Tibial nerve (tissue), 4 donors: ENCODE measurements at regions not wholly inside any gene's neighbourhood (a gene's known extent, or its start where the extent isn't known, plus 50 kb on each side); places are given as distances from the start of the nearest gene placed in this dataset.

ENCODE experiments used
- DNase-seq, 2 donors: peaks; one replicate each; pipeline ENCODE4 v3.0.0-alpha.2; 2019; ENCODE audit warnings: low spot score in 2 of 2
- H3K27ac ChIP-seq, 4 donors: fragments of 200-600 bp; sonication (generic) in 3 of 4; one replicate each; pipeline ENCODE4 v1.5.1; 2017 to 2019; ENCODE audit warnings: mild to moderate bottlenecking in 1 of 4
- H3K27me3 ChIP-seq, 2 donors: fragments of 200-600 bp; sonication (generic) in 1 of 2; one replicate each; pipeline versions ENCODE4 v1.5.1 to v1.6.0; 2017 to 2019
- H3K36me3 ChIP-seq, 3 donors: fragments of 200-600 bp; sonication (generic); one replicate each; pipeline ENCODE4 v1.5.1; 2018 to 2019
- H3K4me1 ChIP-seq, 4 donors: fragments of 200-600 bp; sonication (generic) in 3 of 4; one replicate each; pipeline ENCODE4 v1.5.1; 2017 to 2019
- H3K4me3 ChIP-seq, 4 donors: fragments of 200-600 bp; sonication (generic) in 3 of 4; one replicate each; pipeline ENCODE4 v1.5.1; 2017 to 2019; ENCODE audit warnings: mild to moderate bottlenecking in 1 of 4, moderate library complexity in 1 of 4
- H3K9me3 ChIP-seq, 4 donors: fragments of 200-600 bp; sonication (generic) in 3 of 4; one replicate each; pipeline ENCODE4 v1.5.1; 2017 to 2019
- CTCF ChIP-seq, 5 experiments: fragments of 200-600 bp in 3 of 5; fragments of 450-650 bp in 2 of 5; sonication (generic) in 3 of 5; IDR thresholded peaks; one replicate each; pipeline ENCODE4 v1.5.1; 2016 to 2019; ENCODE audit warnings: antibody characterized with exemption in 5 of 5, mild to moderate bottlenecking in 3 of 5, moderate library complexity in 2 of 5
- EP300 ChIP-seq, 2 donors: sonication (generic); formaldehyde crosslinking; IDR thresholded peaks; one replicate each; pipeline ENCODE4 v1.6.1; 2017; ENCODE audit warnings: antibody characterized with exemption in 2 of 2, mild to moderate bottlenecking in 1 of 2
- POLR2A ChIP-seq, 2 donors: fragments of 450-650 bp; IDR thresholded peaks; one replicate each; pipeline ENCODE4 v1.6.1; 2017; ENCODE audit warnings: antibody characterized with exemption in 2 of 2, mild to moderate bottlenecking in 2 of 2, moderate library complexity in 2 of 2
- WGBS, 2 donors: methylation state at CpG; one replicate each; pipeline ENCODE4 v1.1.5; 2018; 5-methylcytosine and 5-hydroxymethylcytosine counted together

- peaks cover 0 to 7% (median 0%) of the 10 kb centered on the region in 4 donors for H3K4me1 ChIP-seq
- no peaks in the 10 kb centered on the region for H3K27me3 ChIP-seq
- H3K36me3 ChIP-seq, result no peaks in the 10 kb centered on the region
- 32 to 43% methylated on average over 8 of the region's 8 CpGs for WGBS, 2 donors
- no peak overlapping the region for H3K27ac ChIP-seq
- no peaks in the 10 kb centered on the region for H3K9me3 ChIP-seq
- H3K4me3 ChIP-seq, result no peak overlapping the region
- TF ChIP-seq POLR2A (IDR thresholded peaks at IDR 0.05) (no peak), CTCF (IDR thresholded peaks at IDR 0.05) (no peak), EP300 (IDR thresholded peaks at IDR 0.05) (no peak)
- DNase-seq, result no peak
Observed at GRCh38 chr9:19551124-19551929, 142.5 kb downstream of the ACER2 start.

GRCh38 chr9:19550009-19550408 is 141.2 kb downstream of the ACER2 start:
- Histone ChIP-seq H3K9me3 (peaks cover 0 to under 1% (median 0%) of the 10 kb centered on the region in 4 donors), H3K27me3 (no peaks in the 10 kb centered on the region), H3K4me1 (peaks cover 0 to 7% (median 0%) of the 10 kb centered on the region in 4 donors), H3K36me3 (no peaks in the 10 kb centered on the region), H3K27ac (no peak overlapping the region), H3K4me3 (no peak overlapping the region)
- no peak for TF ChIP-seq POLR2A (IDR thresholded peaks at IDR 0.05)
- TF ChIP-seq CTCF (IDR thresholded peaks at IDR 0.05), result no peak
- TF ChIP-seq EP300 (IDR thresholded peaks at IDR 0.05), result no peak
- WGBS, 2 donors, result 83 to 84% methylated on average over 7 of the region's 7 CpGs
- DNase-seq, result no peak

DNA sequence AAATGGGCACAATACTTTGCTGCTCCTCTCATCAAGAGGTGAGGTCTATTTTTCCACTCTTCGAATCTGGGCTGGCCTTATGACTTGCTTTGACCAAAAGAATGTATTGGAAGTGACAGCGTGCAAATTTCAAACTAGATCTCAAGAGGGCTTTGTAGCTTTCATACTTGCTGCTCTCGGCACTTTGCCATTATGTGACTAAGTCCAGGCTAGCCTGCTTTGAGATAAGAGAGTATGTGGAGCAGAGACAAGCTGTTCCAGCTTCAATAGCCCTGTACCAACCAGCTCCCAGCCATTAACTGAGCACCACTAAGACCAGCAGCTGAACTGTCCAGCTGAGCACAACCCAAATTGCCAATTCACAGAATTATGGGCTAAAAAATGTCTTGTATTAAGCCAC is 124.6 kb downstream of the ACER2 start:
- TF ChIP-seq EP300 (IDR thresholded peaks at IDR 0.05) (no peak), CTCF (IDR thresholded peaks at IDR 0.05) (no peak), POLR2A (IDR thresholded peaks at IDR 0.05) (no peak)
- no peaks in the 10 kb centered on the region for H3K4me1 ChIP-seq
- H3K27me3 ChIP-seq, result no peaks in the 10 kb centered on the region
- DNase-seq, result no peak
- WGBS, 2 donors, result 76 to 80% methylated on average over 3 of the region's 3 CpGs
- no peaks in the 10 kb centered on the region for H3K36me3 ChIP-seq
- H3K27ac ChIP-seq, result no peak overlapping the region
- H3K9me3 ChIP-seq, result peaks cover 0 to 6% (median 0%) of the 10 kb centered on the region in 4 donors
- no peak overlapping the region for H3K4me3 ChIP-seq

GRCh38 chr9:19527663-19528062 is 118.9 kb downstream of the ACER2 start:
- Histone ChIP-seq H3K27me3 (no peaks in the 10 kb centered on the region), H3K36me3 (no peaks in the 10 kb centered on the region), H3K4me3 (no peak overlapping the region), H3K27ac (no peak overlapping the region), H3K9me3 (no peaks in the 10 kb centered on the region), H3K4me1 (no peaks in the 10 kb centered on the region)
- WGBS, 2 donors, result 74 to 77% methylated on average over 3 of the region's 3 CpGs
- no peak for DNase-seq
- TF ChIP-seq CTCF (IDR thresholded peaks at IDR 0.05), result no peak
- TF ChIP-seq EP300 (IDR thresholded peaks at IDR 0.05), result no peak
- no peak for TF ChIP-seq POLR2A (IDR thresholded peaks at IDR 0.05)

GRCh38 chr9:19522558-19522957 is 113.7 kb downstream of the ACER2 start:
- DNase-seq, result no peak
- H3K27me3 ChIP-seq, result no peaks in the 10 kb centered on the region
- TF ChIP-seq POLR2A (IDR thresholded peaks at IDR 0.05) (no peak), EP300 (IDR thresholded peaks at IDR 0.05) (no peak), CTCF (IDR thresholded peaks at IDR 0.05) (no peak)
- H3K36me3 ChIP-seq, result no peaks in the 10 kb centered on the region
- no peak overlapping the region for H3K27ac ChIP-seq
- WGBS, 2 donors, result 45 to 47% methylated on average over 2 of the region's 2 CpGs
- no peak overlapping the region for H3K4me3 ChIP-seq
- no peaks in the 10 kb centered on the region for H3K4me1 ChIP-seq
- H3K9me3 ChIP-seq, result no peaks in the 10 kb centered on the region
